DOHH2 (cell line): ENCODE measurements at regions not wholly inside any gene's neighbourhood (a gene's known extent, or its start where the extent isn't known, plus 50 kb on each side); places are given as distances from the start of the nearest gene placed in this dataset.

Experiments
- CTCF ChIP-seq: fragments of 200-600 bp; sonication (generic); IDR thresholded peaks from one replicate; pipeline ENCODE4 v1.5.1; 2014; ENCODE audit warnings: antibody characterized with exemption, mild to moderate bottlenecking, low read depth, low read length; ENCODE audit not compliant: poor library complexity, severe bottlenecking
- EZH2phosphoT487 ChIP-seq: fragments of 200-600 bp; sonication (generic); IDR thresholded peaks from 2 replicates; pipeline ENCODE4 v1.6.1; 2017; ENCODE audit warnings: borderline replicate concordance, mild to moderate bottlenecking, antibody characterized with exemption, low read length, moderate library complexity, mixed read lengths

GRCh38 chr7:18434171-18434570, 61.4 kb upstream of the HDAC9 start:
- no peak for TF ChIP-seq CTCF
- TF ChIP-seq EZH2phosphoT487: no peak
